HFFc6 (cell line): ENCODE measurements at regions not wholly inside any gene's neighbourhood (a gene's known extent, or its start where the extent isn't known, plus 50 kb on each side); places are given as distances from the start of the nearest gene placed in this dataset.

Source experiments
- DNase-seq: peaks from one replicate; pipeline ENCODE4 v3.0.0-alpha.2; 2018
- H3K27ac Mint-ChIP-seq: 2 replicates; pipeline ENCODE4 v1.8.0; 2020; ENCODE audit warnings: mild to moderate bottlenecking, mixed read lengths
- H3K27me3 Mint-ChIP-seq: 2 replicates; pipeline ENCODE4 v1.8.0; 2021; ENCODE audit warnings: mild to moderate bottlenecking, moderate library complexity, mixed read lengths; ENCODE audit not compliant: insufficient read depth
- H3K36me3 Mint-ChIP-seq: 2 replicates; pipeline ENCODE4 v1.8.0; 2021; ENCODE audit warnings: low read depth, mixed read lengths
- H3K4me1 Mint-ChIP-seq: 2 replicates; pipeline ENCODE4 v1.8.0; 2020; ENCODE audit warnings: low read depth, mixed read lengths
- H3K4me3 Mint-ChIP-seq: 2 replicates; pipeline ENCODE4 v1.8.0; 2020; ENCODE audit warnings: mild to moderate bottlenecking, moderate library complexity, mixed read lengths
- H3K9me3 Mint-ChIP-seq: 2 replicates; pipeline ENCODE4 v1.8.0; 2020; ENCODE audit warnings: mild to moderate bottlenecking, mixed read lengths
- TF ChIP-seq, protein P1 (sequence below): fragments of 200-600 bp; sonication (generic); IDR thresholded peaks from 2 replicates; pipeline ENCODE4 v1.5.0; 2021; ENCODE audit warnings: antibody characterized with exemption, mild to moderate bottlenecking

DNA sequence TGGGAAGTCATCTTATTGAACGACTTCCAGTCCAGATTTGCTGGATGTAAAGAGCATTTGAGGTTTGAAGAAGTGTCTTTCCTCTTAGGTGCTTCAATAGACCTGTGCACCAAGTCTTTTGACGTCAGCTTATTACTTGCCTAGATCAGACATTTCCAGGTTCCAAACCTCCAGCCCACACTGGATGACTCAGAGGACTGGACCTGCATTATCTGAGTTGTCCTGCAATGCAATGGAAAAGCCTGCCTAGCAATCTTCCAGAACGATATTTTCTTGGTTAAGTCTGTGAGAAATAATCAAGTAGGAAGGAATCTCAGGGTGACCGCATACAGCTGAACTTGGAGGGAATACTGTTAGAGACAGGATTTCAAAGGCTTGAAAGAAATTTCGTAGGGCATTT lies 147.2 kb upstream of the MOCS2 start:
- H3K27ac Mint-ChIP-seq: no peak overlapping the region
- H3K36me3 Mint-ChIP-seq: peaks cover 14% of the 10 kb centered on the region; the same call in 1 of the 2 replicates
- H3K27me3 Mint-ChIP-seq: peaks cover 4% of the 10 kb centered on the region; the same call in 1 of the 2 replicates
- peak; percentile 34 for DNase-seq
- TF ChIP-seq, protein P1, sequence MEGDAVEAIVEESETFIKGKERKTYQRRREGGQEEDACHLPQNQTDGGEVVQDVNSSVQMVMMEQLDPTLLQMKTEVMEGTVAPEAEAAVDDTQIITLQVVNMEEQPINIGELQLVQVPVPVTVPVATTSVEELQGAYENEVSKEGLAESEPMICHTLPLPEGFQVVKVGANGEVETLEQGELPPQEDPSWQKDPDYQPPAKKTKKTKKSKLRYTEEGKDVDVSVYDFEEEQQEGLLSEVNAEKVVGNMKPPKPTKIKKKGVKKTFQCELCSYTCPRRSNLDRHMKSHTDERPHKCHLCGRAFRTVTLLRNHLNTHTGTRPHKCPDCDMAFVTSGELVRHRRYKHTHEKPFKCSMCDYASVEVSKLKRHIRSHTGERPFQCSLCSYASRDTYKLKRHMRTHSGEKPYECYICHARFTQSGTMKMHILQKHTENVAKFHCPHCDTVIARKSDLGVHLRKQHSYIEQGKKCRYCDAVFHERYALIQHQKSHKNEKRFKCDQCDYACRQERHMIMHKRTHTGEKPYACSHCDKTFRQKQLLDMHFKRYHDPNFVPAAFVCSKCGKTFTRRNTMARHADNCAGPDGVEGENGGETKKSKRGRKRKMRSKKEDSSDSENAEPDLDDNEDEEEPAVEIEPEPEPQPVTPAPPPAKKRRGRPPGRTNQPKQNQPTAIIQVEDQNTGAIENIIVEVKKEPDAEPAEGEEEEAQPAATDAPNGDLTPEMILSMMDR: no peak
- no peaks in the 10 kb centered on the region for H3K9me3 Mint-ChIP-seq
- H3K4me1 Mint-ChIP-seq: peaks cover 68% of the 10 kb centered on the region
- H3K4me3 Mint-ChIP-seq: no peak overlapping the region

GRCh38 chr5:53257806-53258373 lies 148.3 kb upstream of the MOCS2 start:
- Mint-ChIP-seq H3K27me3 (peaks cover 4% of the 10 kb centered on the region; the same call in 1 of the 2 replicates), H3K27ac (no peak overlapping the region), H3K4me1 (peaks cover 62% of the 10 kb centered on the region), H3K4me3 (no peak overlapping the region), H3K36me3 (peaks cover 14% of the 10 kb centered on the region; the same call in 1 of the 2 replicates), H3K9me3 (no peaks in the 10 kb centered on the region)
- TF ChIP-seq, protein P1: no peak
- no peak for DNase-seq

- H3K9me3 Mint-ChIP-seq: no peaks in the 10 kb centered on the region
- H3K4me3 Mint-ChIP-seq: no peak overlapping the region
- peaks cover 14% of the 10 kb centered on the region; the same call in 1 of the 2 replicates for H3K36me3 Mint-ChIP-seq
- no peak for DNase-seq
- no peak overlapping the region for H3K27ac Mint-ChIP-seq
- TF ChIP-seq, protein P1: no peak
- H3K4me1 Mint-ChIP-seq: peaks cover 57% of the 10 kb centered on the region
- H3K27me3 Mint-ChIP-seq: peaks cover 4% of the 10 kb centered on the region; the same call in 1 of the 2 replicates
These were observed 149.6 kb upstream of the MOCS2 start for GRCh38 chr5:53259176-53259575.

- H3K27ac Mint-ChIP-seq: no peak overlapping the region
These were observed 150.9 kb upstream of the MOCS2 start for GRCh38 chr5:53260446-53260845.

DNA sequence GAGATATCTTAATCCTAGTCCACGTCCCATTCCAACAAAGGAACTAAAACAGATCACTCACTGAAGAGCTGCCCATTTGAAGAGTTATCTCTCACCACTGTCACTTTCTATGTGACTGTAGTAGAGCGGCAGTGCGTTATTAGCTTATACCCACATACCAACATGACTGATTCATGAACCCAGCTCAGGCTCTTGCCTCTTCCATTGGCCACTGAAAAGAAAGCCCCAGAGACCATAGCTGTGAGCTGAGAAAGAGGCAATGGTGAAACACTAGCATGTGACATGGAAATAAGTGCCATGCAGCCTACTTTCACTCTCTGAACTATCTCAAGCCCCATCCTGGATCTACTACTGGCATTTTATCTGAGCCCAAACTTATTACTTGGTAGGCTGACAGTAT lies 151.7 kb upstream of the MOCS2 start:
- peaks cover 11% of the 10 kb centered on the region; the same call in 1 of the 2 replicates for H3K36me3 Mint-ChIP-seq
- no peak overlapping the region for H3K4me3 Mint-ChIP-seq
- H3K27ac Mint-ChIP-seq: no peak overlapping the region
- TF ChIP-seq, protein P1: no peak
- DNase-seq: peak; percentile 9
- peaks cover 54% of the 10 kb centered on the region for H3K4me1 Mint-ChIP-seq
- no peaks in the 10 kb centered on the region for H3K9me3 Mint-ChIP-seq
- H3K27me3 Mint-ChIP-seq: peaks cover 4% of the 10 kb centered on the region; the same call in 1 of the 2 replicates

More at GRCh38 chr5:53260446-53260845, 150.9 kb upstream of the MOCS2 start:
- no peak for DNase-seq
- Mint-ChIP-seq H3K4me1 (peaks cover 59% of the 10 kb centered on the region), H3K4me3 (no peak overlapping the region), H3K27me3 (peaks cover 4% of the 10 kb centered on the region; the same call in 1 of the 2 replicates), H3K9me3 (no peaks in the 10 kb centered on the region), H3K36me3 (peaks cover 14% of the 10 kb centered on the region; the same call in 1 of the 2 replicates)
- TF ChIP-seq, protein P1: no peak
